RCC 7860 (cell line): ENCODE measurements at regions not wholly inside any gene's neighbourhood (a gene's known extent, or its start where the extent isn't known, plus 50 kb on each side); places are given as distances from the start of the nearest gene placed in this dataset.
A peak's percentile ranks its signal among the peaks of the same experiment; 100 is the strongest.
"Not testable (repeated sequence)": the region's sequence is repeated elsewhere in the genome, so short reads cannot be mapped to it uniquely, and the experiment has no call there.

ENCODE experiments used
- DNase-seq: peaks from one replicate; pipeline ENCODE4 v3.0.0-alpha.2; 2015; ENCODE audit warnings: low spot score
- FAIRE-seq: peaks from 2 replicates; lab custom pipeline; 2012; peaks lifted over from hg19 to GRCh38; lab: Jason Lieb, UNC

- DNase-seq (no peak), FAIRE-seq (no peak)
Observed at GRCh38 chr15:63434576-63435186, 53.0 kb upstream of the CA12 start.

GRCh38 chr15:63435204-63435820, 53.7 kb upstream of the CA12 start:
- FAIRE-seq (no peak), DNase-seq (no peak)

DNA sequence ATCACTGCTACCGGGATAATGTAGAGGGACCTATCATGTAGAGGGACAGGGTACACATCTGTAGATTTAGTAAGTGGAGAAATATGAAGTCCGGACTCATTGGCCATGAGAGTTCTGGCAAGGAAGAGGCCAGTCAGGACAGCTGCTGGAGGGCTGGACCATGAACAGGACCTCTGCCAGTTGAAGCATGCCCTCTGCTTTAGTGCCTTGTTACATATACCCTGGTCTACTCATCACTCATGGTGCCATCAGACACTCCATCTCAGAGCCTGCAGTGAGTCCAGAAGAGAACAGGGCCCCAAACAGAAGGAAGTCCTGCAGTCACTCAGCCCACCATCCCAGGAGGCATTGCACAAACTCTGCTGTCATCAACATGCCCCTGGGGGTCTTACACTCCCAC, 54.7 kb upstream of the CA12 start:
- FAIRE-seq = no peak
- DNase-seq = no peak

GRCh38 chr15:63436872-63437375, 55.3 kb upstream of the CA12 start:
- FAIRE-seq (no peak), DNase-seq (peak; percentile 57)

DNA sequence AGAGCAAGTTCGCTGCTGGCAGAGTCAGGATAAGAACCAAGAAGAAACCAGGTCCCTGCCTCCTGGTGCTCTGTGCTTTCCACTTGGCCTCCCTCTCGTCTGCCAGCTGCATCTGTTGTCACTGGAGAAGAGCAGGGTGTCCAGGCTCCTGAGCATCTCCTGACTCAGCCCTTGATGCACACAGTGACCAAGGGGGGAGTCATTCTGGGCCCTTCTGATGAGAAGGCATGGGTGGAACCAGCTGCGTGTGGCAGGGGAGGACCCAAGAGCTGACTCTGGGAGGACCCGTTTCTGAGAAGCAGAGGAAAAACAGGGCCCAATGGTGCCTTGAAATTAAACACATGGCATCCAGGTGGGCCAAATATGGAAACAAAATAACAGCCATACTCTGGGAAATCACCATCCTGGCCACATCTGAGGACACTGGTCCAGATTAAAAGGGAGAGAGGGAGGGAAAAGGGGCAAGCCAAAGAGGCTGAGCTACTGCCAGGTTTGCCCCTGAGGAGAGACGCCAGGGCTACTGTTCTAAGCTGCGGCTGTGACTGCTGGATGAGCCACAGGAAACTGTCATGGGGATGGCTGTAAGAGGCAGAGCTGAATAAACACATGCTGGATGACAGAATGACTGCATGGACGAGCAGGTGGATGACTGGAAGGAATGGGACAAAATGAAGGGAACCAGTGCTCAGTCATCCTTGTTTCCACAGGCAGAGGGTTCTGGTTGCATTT, 58.1 kb upstream of the CA12 start:
- FAIRE-seq (no peak), DNase-seq (peak; percentile 71)

DNA sequence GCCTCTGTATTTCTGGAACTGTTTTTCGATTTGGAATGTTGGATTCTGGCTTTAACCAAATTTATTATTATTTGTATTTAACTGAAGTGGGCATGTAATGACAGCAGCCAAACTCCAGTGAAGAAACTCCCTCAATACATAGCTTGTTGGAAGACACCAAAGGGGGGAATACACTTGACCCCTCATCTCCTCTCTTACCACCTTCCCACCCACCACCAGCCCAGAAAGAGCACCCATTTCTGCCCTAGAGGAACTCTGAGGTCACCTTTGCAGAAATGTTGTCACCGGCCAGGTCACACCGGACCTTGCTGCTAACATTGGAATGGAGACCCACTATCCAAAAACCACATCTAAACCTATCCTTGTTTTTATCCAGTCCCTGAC, 58.6 kb upstream of the CA12 start:
- DNase-seq (no peak), FAIRE-seq (no peak)

DNA sequence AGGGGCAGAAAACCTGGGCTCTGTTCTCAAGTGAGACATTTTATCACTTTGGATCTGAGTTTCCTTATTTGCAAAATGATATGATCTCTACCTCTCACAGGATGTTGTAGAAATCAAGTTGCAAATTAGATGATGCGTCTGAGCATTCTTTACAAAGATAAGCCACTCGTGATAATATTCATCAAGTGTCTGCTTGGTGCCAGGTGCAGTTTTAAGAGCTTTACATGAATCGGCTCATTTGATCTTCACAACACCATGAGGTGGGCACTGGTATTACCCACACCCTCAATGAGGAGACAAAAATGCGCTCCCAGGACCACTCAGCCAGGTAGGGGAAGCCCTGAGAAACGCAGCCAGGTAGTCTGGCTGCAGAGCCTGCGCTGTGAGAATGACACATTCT, 59.1 kb upstream of the CA12 start:
- no peak for FAIRE-seq
- no peak for DNase-seq

GRCh38 chr15:63441266-63441665, 59.6 kb upstream of the CA12 start:
- DNase-seq (no peak), FAIRE-seq (no peak)

GRCh38 chr15:63442080-63442479, 60.4 kb upstream of the CA12 start:
- no peak for FAIRE-seq
- DNase-seq = no peak

DNA sequence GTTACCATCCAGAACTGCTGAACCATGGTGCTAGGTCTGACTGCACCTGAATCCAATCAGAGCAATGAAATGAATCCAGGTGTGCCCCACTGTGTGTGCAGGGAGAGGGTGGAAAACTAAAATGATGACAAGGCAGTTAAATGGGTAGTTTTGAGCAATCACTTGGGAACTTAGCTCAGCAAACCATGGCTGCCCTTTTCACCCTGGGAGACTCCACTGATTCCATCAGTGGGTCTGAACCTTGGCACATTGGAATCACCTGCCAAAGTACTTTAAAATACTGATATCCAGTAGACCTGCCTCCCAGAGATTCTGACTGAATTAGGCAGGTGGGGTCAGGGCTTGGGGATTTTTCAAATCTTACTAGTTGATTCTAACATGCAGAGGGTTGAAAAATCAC, 59.8 kb upstream of the USP3 start:
- FAIRE-seq (no peak), DNase-seq (no peak)

GRCh38 chr15:63446255-63446654, 58.1 kb upstream of the USP3 start:
- no peak for DNase-seq
- no peak for FAIRE-seq

- no peak for FAIRE-seq
- DNase-seq = no peak
Observed at GRCh38 chr15:63447017-63447676, 57.2 kb upstream of the USP3 start.

- FAIRE-seq = no peak
- no peak for DNase-seq
Observed at GRCh38 chr15:63448266-63448665, 56.1 kb upstream of the USP3 start.

DNA sequence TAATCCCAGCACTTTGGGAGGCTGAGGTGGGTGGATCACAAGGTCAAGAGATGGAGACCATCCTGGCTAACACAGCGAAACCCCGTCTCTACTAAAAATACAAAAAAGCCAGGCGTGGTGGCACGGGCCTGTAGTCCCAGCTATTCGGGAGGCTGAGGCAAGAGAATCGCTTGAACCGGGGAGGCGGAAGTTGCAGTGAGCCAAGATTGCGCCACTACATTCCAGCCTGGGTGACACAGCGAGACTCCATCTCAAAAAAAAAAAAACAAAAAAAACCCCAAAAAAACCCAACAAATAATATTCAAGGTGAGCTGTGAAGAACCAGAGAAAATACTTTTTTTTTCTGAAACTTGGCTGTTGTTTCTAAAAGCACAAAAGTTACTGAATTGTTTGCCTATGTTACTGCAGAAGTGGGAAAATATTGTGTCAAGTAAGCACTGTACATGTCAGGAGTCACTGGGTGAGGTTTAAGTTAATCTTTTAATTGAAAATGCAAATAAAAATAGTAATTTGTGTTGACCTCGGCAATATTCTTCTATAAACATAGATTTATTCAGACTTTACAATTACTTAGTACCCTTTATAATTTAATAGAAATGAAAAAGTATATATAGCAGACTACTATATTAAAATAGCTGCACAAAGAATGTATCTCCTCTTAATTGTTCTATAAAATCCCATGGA, 55.4 kb upstream of the USP3 start:
- not testable (repeated sequence) for DNase-seq, FAIRE-seq

- no peak for DNase-seq
- no peak for FAIRE-seq
Observed at GRCh38 chr15:63449731-63450130, 54.7 kb upstream of the USP3 start.

DNA sequence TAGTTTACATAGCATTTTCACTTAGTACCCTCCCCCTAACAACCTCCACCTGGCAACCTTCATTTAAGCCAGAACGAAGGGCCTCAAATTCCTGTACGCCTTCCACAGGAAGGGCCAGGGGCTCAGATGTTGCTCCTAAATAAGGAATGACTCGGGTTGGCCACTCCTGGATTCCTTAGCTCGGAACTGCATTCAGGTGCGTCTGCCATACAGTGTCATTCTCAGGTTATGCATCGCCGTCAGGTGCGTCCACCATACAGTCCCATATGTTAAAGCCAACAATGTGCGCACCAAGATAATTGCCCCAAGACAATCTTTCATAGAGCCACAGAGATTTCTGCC, 53.5 kb upstream of the USP3 start:
- no peak for DNase-seq
- no peak for FAIRE-seq

DNA sequence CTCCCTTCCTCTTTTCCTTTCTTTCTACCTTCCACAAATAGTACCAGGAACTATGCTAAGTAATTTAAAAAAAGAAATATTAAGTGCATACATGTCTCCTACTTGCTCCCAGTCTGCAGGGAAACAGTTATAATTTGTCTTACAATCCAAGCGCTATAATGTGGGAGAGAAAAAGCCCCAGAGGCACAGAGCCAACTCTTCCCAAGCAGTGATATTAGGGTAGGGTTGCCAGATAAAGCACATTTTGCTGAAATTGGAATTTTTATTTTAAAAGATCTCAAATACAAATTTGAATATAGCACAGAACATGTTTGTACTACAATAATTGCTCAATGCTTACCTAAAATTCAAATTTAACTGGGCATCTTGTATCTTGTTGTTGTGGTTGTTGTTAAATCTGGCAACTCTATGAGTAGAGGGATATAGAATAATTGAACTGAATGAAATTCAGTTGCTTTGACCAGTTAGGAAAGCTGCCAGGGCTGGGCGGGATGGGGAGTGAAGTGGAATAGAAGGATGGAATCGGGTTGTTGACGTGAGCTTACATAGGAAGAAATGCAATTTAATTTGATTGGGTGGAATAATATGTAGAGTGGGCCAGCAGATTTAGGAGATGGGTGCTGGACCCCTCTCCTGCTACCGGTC, 52.6 kb upstream of the USP3 start:
- FAIRE-seq (no peak), DNase-seq (no peak)

DNA sequence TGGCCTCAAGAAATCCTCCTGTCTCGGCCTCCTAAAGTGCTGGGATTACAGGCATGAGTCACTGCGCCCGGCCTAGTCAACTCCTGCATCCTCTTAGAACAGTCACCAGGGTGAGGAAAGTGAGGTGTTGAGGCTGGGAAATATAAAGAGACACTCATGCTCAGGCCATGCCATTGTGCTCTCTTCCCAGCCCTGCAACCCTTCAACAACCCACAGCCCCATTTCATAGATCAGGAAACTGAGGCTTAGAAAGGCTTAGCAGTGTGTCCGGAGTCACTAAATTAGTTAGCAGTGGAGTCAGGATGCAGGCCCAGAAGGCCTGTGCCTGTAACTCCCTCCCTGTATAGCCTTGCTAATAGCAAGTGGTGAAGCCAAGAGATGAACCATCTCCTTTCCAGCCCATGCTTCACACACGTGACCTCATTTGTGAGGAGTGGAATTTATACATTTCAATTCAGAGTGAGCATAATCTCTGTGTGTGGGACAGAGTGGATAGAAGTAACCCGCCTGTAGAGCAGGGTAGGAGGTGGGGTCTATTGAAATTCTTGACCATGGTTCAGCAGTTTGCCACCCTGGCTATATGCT, 51.7 kb upstream of the USP3 start:
- no peak for FAIRE-seq
- DNase-seq = no peak

DNA sequence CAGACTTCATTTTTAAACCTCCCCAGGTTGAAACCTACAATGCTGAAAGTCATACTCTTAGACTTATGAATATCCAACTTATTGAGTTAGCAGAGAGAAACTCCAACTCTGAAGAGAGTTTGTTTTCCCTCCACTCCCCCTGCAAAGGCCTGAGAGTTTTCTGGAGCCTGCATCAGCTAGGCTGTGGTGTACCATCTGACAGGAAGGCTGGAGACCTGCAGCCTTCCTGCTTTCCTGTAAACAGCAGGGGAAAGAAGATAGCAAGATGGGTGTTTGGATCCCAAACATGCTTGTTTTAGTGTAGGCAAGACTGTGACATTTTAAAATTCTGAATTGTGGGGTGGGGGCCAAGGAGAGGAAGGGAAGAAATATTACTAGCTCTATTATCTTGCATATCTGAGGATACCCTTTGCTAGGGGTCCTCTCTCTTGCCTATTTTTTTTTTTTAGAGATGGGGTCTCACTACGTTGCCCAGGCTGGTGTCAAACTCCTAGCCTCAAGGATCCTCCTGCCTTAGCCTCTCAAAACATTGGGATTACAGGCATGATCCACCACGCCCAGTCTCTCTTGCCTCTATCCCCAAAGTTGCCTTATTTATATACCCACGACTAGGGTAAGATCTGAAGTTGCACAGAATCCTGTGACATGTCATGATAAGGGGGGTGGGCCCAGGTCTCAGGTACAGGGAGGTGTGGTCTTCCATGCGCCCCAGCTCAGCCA, 51.0 kb upstream of the USP3 start:
- DNase-seq = no peak
- FAIRE-seq = no peak
